HFFc6 (cell line): ENCODE measurements at regions not wholly inside any gene's neighbourhood (a gene's known extent, or its start where the extent isn't known, plus 50 kb on each side); places are given as distances from the start of the nearest gene placed in this dataset.

Experiments used
- DNase-seq: peaks from one replicate; pipeline ENCODE4 v3.0.0-alpha.2; 2018
- H3K27ac Mint-ChIP-seq: 2 replicates; pipeline ENCODE4 v1.8.0; 2020; ENCODE audit warnings: mild to moderate bottlenecking, mixed read lengths
- H3K27me3 Mint-ChIP-seq: 2 replicates; pipeline ENCODE4 v1.8.0; 2021; ENCODE audit warnings: mild to moderate bottlenecking, moderate library complexity, mixed read lengths; ENCODE audit not compliant: insufficient read depth
- H3K36me3 Mint-ChIP-seq: 2 replicates; pipeline ENCODE4 v1.8.0; 2021; ENCODE audit warnings: low read depth, mixed read lengths
- H3K4me1 Mint-ChIP-seq: 2 replicates; pipeline ENCODE4 v1.8.0; 2020; ENCODE audit warnings: low read depth, mixed read lengths
- H3K4me3 Mint-ChIP-seq: 2 replicates; pipeline ENCODE4 v1.8.0; 2020; ENCODE audit warnings: mild to moderate bottlenecking, moderate library complexity, mixed read lengths
- H3K9me3 Mint-ChIP-seq: 2 replicates; pipeline ENCODE4 v1.8.0; 2020; ENCODE audit warnings: mild to moderate bottlenecking, mixed read lengths
- TF ChIP-seq, protein P1 (sequence below): fragments of 200-600 bp; sonication (generic); IDR thresholded peaks from 2 replicates; pipeline ENCODE4 v1.5.0; 2021; ENCODE audit warnings: antibody characterized with exemption, mild to moderate bottlenecking

DNA sequence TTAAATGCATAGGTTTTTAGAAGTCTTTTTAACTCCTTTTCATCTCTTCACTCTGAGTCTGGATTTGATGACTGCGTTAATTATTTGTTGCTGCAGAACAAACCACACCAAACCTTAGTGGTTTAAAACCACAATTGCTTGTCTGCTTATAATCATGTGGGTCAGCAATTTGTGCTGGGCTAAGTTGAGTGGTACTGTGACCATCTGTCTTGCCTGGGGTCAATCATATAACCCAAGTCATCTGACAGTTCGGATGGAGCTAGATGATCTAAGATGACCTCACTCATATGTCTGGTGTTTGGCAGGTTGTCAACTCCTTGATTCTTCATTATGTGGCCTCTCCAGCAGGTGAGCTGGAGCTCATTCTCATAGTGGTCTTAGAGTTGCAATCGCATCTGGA lies 219.1 kb upstream of the ELAVL2 start:
- Mint-ChIP-seq H3K36me3 (no peaks in the 10 kb centered on the region), H3K4me3 (no peak overlapping the region), H3K9me3 (peaks cover 24% of the 10 kb centered on the region), H3K4me1 (no peaks in the 10 kb centered on the region), H3K27ac (no peak overlapping the region), H3K27me3 (no peaks in the 10 kb centered on the region)
- DNase-seq: no peak
- TF ChIP-seq, protein P1, sequence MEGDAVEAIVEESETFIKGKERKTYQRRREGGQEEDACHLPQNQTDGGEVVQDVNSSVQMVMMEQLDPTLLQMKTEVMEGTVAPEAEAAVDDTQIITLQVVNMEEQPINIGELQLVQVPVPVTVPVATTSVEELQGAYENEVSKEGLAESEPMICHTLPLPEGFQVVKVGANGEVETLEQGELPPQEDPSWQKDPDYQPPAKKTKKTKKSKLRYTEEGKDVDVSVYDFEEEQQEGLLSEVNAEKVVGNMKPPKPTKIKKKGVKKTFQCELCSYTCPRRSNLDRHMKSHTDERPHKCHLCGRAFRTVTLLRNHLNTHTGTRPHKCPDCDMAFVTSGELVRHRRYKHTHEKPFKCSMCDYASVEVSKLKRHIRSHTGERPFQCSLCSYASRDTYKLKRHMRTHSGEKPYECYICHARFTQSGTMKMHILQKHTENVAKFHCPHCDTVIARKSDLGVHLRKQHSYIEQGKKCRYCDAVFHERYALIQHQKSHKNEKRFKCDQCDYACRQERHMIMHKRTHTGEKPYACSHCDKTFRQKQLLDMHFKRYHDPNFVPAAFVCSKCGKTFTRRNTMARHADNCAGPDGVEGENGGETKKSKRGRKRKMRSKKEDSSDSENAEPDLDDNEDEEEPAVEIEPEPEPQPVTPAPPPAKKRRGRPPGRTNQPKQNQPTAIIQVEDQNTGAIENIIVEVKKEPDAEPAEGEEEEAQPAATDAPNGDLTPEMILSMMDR: no peak

DNA sequence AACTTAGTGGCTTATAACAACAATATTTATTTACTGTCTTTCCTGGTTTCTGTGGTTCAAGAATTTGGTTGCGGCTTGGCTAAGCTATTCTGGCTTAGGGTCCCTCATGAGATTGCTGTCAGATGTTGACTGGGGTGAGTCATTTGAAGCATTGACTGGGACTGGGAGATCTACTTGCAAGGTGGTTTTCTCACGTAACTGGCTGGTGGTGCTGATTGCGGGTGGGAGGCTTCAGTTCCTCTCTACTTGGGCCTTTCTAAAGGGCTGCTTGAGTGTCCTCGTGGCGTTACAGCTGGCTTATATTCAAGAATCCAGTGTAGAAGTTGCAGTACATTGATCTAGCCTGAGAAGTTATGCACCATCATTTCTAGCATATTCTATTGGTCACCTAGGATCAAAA lies 218.5 kb upstream of the ELAVL2 start:
- no peak for DNase-seq
- H3K4me1 Mint-ChIP-seq: no peaks in the 10 kb centered on the region
- H3K27me3 Mint-ChIP-seq: no peaks in the 10 kb centered on the region
- TF ChIP-seq, protein P1: no peak
- H3K27ac Mint-ChIP-seq: no peak overlapping the region
- no peaks in the 10 kb centered on the region for H3K36me3 Mint-ChIP-seq
- peaks cover 24% of the 10 kb centered on the region for H3K9me3 Mint-ChIP-seq
- H3K4me3 Mint-ChIP-seq: no peak overlapping the region

DNA sequence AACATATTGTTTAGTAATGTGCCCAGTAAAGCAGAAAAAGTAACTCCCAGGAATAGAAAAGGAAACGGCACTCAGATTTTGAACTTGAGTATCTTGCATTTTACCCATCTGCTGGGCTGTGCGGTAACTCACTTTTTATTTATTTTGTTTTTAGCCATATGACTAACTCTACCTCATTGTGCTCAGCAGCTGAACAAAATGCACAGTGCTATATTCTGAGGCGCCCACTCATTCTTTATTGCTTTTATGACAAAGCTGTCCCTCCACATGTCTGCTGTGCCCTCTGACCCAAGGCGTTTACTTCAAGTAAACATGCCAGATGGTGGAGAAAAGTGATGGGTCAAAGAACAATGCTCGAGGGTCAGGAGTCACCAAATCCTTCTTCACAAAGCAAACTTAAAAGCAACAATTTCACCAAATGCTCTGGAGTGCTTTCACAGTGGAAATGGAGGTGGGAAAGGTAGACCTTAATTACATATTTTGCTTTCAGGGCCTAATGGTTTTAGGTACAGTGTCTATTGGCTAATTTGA lies 215.2 kb upstream of the ELAVL2 start:
- no peaks in the 10 kb centered on the region for H3K4me1 Mint-ChIP-seq
- DNase-seq: no peak
- no peaks in the 10 kb centered on the region for H3K36me3 Mint-ChIP-seq
- no peak overlapping the region for H3K27ac Mint-ChIP-seq
- no peaks in the 10 kb centered on the region; the same call in 1 of the 2 replicates for H3K27me3 Mint-ChIP-seq
- peaks cover 21% of the 10 kb centered on the region for H3K9me3 Mint-ChIP-seq
- H3K4me3 Mint-ChIP-seq: no peak overlapping the region
- TF ChIP-seq, protein P1: no peak

DNA sequence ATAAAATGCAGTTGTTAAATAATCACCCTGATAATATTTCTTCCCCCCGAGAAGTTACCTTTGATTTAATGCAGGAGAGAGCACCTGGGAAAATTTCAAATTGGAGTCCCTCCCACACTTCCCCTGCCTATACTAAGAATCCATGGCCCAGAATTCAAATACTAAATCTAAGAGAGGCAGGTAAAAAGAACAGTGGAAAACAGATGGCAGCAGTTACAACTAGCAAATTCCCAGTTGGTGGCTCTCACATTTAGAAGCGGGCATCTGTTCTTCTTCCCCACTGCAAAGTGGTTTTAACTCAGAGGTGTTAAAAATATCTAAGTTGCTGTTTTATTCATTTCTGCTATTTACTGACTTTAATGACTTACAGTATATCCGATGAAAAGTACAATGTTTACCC lies 210.4 kb upstream of the ELAVL2 start:
- TF ChIP-seq, protein P1: no peak
- no peaks in the 10 kb centered on the region; the same call in none of the 2 replicates for H3K27me3 Mint-ChIP-seq
- H3K36me3 Mint-ChIP-seq: no peaks in the 10 kb centered on the region
- DNase-seq: no peak
- H3K4me1 Mint-ChIP-seq: no peaks in the 10 kb centered on the region
- peaks cover 45% of the 10 kb centered on the region for H3K9me3 Mint-ChIP-seq
- H3K4me3 Mint-ChIP-seq: no peak overlapping the region
- no peak overlapping the region for H3K27ac Mint-ChIP-seq

DNA sequence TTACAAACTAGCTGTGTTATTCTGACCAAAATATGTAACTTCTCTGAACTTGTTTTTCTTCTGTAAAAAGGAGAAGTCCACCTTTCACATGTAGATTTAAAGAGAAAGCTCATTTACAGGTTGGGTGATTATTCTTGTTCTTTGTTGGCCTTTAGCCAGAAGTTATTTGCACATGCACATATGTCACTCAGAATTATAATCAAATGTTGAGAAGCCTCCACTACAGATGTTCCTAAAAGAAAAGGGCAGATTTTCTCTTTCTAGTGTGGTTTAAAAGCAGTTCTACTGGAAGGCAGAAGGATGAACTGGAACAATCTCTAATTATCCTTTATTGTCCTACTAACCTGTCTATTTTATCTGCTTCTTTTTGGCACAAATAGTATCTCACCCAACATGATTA lies 209.8 kb upstream of the ELAVL2 start:
- Mint-ChIP-seq H3K4me3 (no peak overlapping the region), H3K36me3 (no peaks in the 10 kb centered on the region), H3K9me3 (peaks cover 51% of the 10 kb centered on the region), H3K27me3 (no peaks in the 10 kb centered on the region; the same call in none of the 2 replicates), H3K27ac (no peak overlapping the region), H3K4me1 (no peaks in the 10 kb centered on the region)
- DNase-seq: no peak
- TF ChIP-seq, protein P1: no peak

DNA sequence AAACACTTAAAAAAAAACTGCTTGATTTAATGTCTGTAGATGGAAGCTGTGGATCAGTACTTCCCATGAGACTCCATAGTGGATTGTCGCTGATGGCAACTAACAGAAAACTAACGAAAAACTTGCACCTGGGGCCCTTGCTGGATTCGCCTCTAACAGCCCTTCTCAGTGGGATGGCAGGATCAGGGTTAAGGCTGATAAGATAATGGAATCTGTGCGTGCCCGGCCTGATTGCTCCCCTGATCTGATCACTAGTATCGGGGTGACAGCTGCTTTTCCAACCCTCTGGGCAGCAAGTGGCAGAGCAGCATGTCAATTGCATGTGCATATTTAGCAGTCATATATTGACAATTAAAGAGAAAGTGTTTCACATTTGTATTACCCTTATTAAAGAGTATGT lies 185.8 kb upstream of the ELAVL2 start:
- no peaks in the 10 kb centered on the region for H3K36me3 Mint-ChIP-seq
- no peak overlapping the region for H3K27ac Mint-ChIP-seq
- peaks cover 10% of the 10 kb centered on the region for H3K9me3 Mint-ChIP-seq
- H3K4me3 Mint-ChIP-seq: no peak overlapping the region
- no peaks in the 10 kb centered on the region for H3K27me3 Mint-ChIP-seq
- no peaks in the 10 kb centered on the region for H3K4me1 Mint-ChIP-seq
- TF ChIP-seq, protein P1: no peak
- DNase-seq: no peak
